ENCODE measurements at regions not wholly inside any gene's neighbourhood (a gene's known extent, or its start where the extent isn't known, plus 50 kb on each side); places are given as distances from the start of the nearest gene placed in this dataset.

- in situ Hi-C loops (cut with MboI; ENCODE audit: low sequenced_read_pairs): loop anchor here (25.0 kb wide), 1 partner anchor 340 kb away; no protein-coding TSS in a partner anchor
Observed at GRCh38 chr6:155527443-155527842, 71.8 kb upstream of the NOX3 start.

- in situ Hi-C loops (cut with MboI; ENCODE audit: low sequenced_read_pairs): no loop called here
Observed at GRCh38 chr6:155523821-155524651, 68.4 kb upstream of the NOX3 start.

- in situ Hi-C loops (cut with MboI; ENCODE audit: low sequenced_read_pairs): no loop called here
Observed at GRCh38 chr6:155521719-155522118, 66.1 kb upstream of the NOX3 start.

- in situ Hi-C loops (cut with MboI; ENCODE audit: low sequenced_read_pairs): no loop called here
Observed at GRCh38 chr6:155520078-155520477, 64.4 kb upstream of the NOX3 start.

- in situ Hi-C loops (cut with MboI; ENCODE audit: low sequenced_read_pairs): no loop called here
Observed at GRCh38 chr6:155519176-155519738, 63.6 kb upstream of the NOX3 start.

- in situ Hi-C loops (cut with MboI; ENCODE audit: low sequenced_read_pairs): no loop called here
Observed at GRCh38 chr6:155517294-155517693, 61.7 kb upstream of the NOX3 start.

- in situ Hi-C loops (cut with MboI; ENCODE audit: low sequenced_read_pairs): no loop called here
Observed at GRCh38 chr6:155510879-155511278, 55.2 kb upstream of the NOX3 start.

GRCh38 chr6:155509743-155510475, 54.3 kb upstream of the NOX3 start:
- in situ Hi-C loops (cut with MboI; ENCODE audit: low sequenced_read_pairs): no loop called here

GRCh38 chr6:155505608-155505989, 50.0 kb upstream of the NOX3 start:
- in situ Hi-C loops (cut with MboI; ENCODE audit: low sequenced_read_pairs): no loop called here
